ENCODE measurements at regions not wholly inside any gene's neighbourhood (a gene's known extent, or its start where the extent isn't known, plus 50 kb on each side); places are given as distances from the start of the nearest gene placed in this dataset.

- Histone ChIP-seq H3K9me3 (no peaks in the 10 kb centered on the region), H3K36me3 (no peaks in the 10 kb centered on the region), H3K4me3 (no peak overlapping the region), H3K27me3 (no peaks in the 10 kb centered on the region), H3K27ac (replicated peaks in 1 of 4) (no peak overlapping the region), H3K4me1 (no peaks in the 10 kb centered on the region)
- intact Hi-C loops (cut with DNase I), result no loop called here
- TF ChIP-seq POLR2AphosphoS5 (IDR thresholded peaks at IDR 0.05), result no peak
- no peak for TF ChIP-seq EP300 (IDR thresholded peaks at IDR 0.05)
- no peak for TF ChIP-seq CTCF (IDR thresholded peaks at IDR 0.05)
- no peak for TF ChIP-seq POLR2A (IDR thresholded peaks at IDR 0.05; ENCODE audit: low read depth)
- 80% methylated on average over 1 of the region's 1 CpG for WGBS
- no peak for DNase-seq (ENCODE audit: extremely low spot score)
Measured at GRCh38 chr15:37452498-37452897, 352.1 kb upstream of the MEIS2 start.

- WGBS, result 45% methylated on average over 3 of the region's 3 CpGs
- no peaks in the 10 kb centered on the region for H3K36me3 ChIP-seq
- H3K27ac ChIP-seq (replicated peaks in 1 of 4), result no peak overlapping the region
- DNase-seq (ENCODE audit: extremely low spot score), result no peak
- intact Hi-C loops (cut with DNase I), result no loop called here
- H3K4me3 ChIP-seq, result no peak overlapping the region
- no peaks in the 10 kb centered on the region for H3K9me3 ChIP-seq
- no peaks in the 10 kb centered on the region for H3K4me1 ChIP-seq
- no peak for TF ChIP-seq CTCF (IDR thresholded peaks at IDR 0.05)
- TF ChIP-seq POLR2A (IDR thresholded peaks at IDR 0.05; ENCODE audit: low read depth), result no peak
- no peak for TF ChIP-seq POLR2AphosphoS5 (IDR thresholded peaks at IDR 0.05)
- TF ChIP-seq EP300 (IDR thresholded peaks at IDR 0.05), result no peak
- no peaks in the 10 kb centered on the region for H3K27me3 ChIP-seq
Measured at GRCh38 chr15:37480482-37480881, 380.1 kb upstream of the MEIS2 start.

GRCh38 chr15:37481126-37481525, 380.8 kb upstream of the MEIS2 start:
- Histone ChIP-seq H3K4me1 (no peaks in the 10 kb centered on the region), H3K36me3 (no peaks in the 10 kb centered on the region), H3K4me3 (no peak overlapping the region), H3K27me3 (no peaks in the 10 kb centered on the region), H3K9me3 (no peaks in the 10 kb centered on the region), H3K27ac (replicated peaks in 1 of 4) (no peak overlapping the region)
- intact Hi-C loops (cut with DNase I), result no loop called here
- no peak for TF ChIP-seq POLR2AphosphoS5 (IDR thresholded peaks at IDR 0.05)
- no peak for TF ChIP-seq EP300 (IDR thresholded peaks at IDR 0.05)
- TF ChIP-seq CTCF (IDR thresholded peaks at IDR 0.05), result no peak
- TF ChIP-seq POLR2A (IDR thresholded peaks at IDR 0.05; ENCODE audit: low read depth), result no peak
- no peak for DNase-seq (ENCODE audit: extremely low spot score)
- 50% methylated on average over 1 of the region's 1 CpG for WGBS

- WGBS, result 92% methylated on average over 6 of the region's 6 CpGs
- DNase-seq (ENCODE audit: extremely low spot score), result no peak
- Histone ChIP-seq H3K4me3 (no peak overlapping the region), H3K9me3 (no peaks in the 10 kb centered on the region), H3K36me3 (no peaks in the 10 kb centered on the region), H3K27ac (replicated peaks in 1 of 4) (no peak overlapping the region), H3K27me3 (no peaks in the 10 kb centered on the region), H3K4me1 (no peaks in the 10 kb centered on the region)
- intact Hi-C loops (cut with DNase I), result no loop called here
- no peak for TF ChIP-seq POLR2AphosphoS5 (IDR thresholded peaks at IDR 0.05)
- TF ChIP-seq CTCF (IDR thresholded peaks at IDR 0.05), result no peak
- TF ChIP-seq EP300 (IDR thresholded peaks at IDR 0.05), result no peak
- no peak for TF ChIP-seq POLR2A (IDR thresholded peaks at IDR 0.05; ENCODE audit: low read depth)
Measured at GRCh38 chr15:37483779-37484178, 383.4 kb upstream of the MEIS2 start.

- WGBS, result 94% methylated on average over 4 of the region's 4 CpGs
Measured at GRCh38 chr15:37485056-37485455, 384.7 kb upstream of the MEIS2 start.

More at GRCh38 chr15:37485056-37485455, 384.7 kb upstream of the MEIS2 start:
- no peaks in the 10 kb centered on the region for H3K27me3 ChIP-seq
- intact Hi-C loops (cut with DNase I), result no loop called here
- H3K36me3 ChIP-seq, result no peaks in the 10 kb centered on the region
- TF ChIP-seq POLR2AphosphoS5 (IDR thresholded peaks at IDR 0.05) (no peak), CTCF (IDR thresholded peaks at IDR 0.05) (no peak), EP300 (IDR thresholded peaks at IDR 0.05) (no peak), POLR2A (IDR thresholded peaks at IDR 0.05; ENCODE audit: low read depth) (no peak)
- H3K4me1 ChIP-seq, result no peaks in the 10 kb centered on the region
- H3K4me3 ChIP-seq, result no peak overlapping the region
- H3K27ac ChIP-seq (replicated peaks in 1 of 4), result no peak overlapping the region
- no peak for DNase-seq (ENCODE audit: extremely low spot score)
- H3K9me3 ChIP-seq, result no peaks in the 10 kb centered on the region
